HepG2 (cell line): ENCODE measurements at regions not wholly inside any gene's neighbourhood (a gene's known extent, or its start where the extent isn't known, plus 50 kb on each side); places are given as distances from the start of the nearest gene placed in this dataset.

Experiments
- ATAC-seq: fragments of 200-7000 bp; cut with Tn5 transposase; 3 replicates; pipeline ENCODE4 v1.9.1; 2020; ENCODE audit warnings: mild to moderate bottlenecking, moderate library complexity
- BruUV-seq: library from RNA; stranded (reverse); fragments of 400-500 nt; replicated peaks from 2 replicates; lab custom pipeline; 2021; lab: Mats Ljungman, UMichigan
- CTCF ChIA-PET: fragments of 300-600 bp; formaldehyde crosslinking; extraction: SDS; loops from one replicate; lab custom pipeline; 2021; ENCODE audit warnings: low total read pairs, inconsistent platforms, low intra/inter-chr PET ratio; lab: Yijun Ruan, JAX
- POLR2A ChIA-PET: fragments of 350-600 bp; sonication (Branson Sonifier 250); formaldehyde crosslinking; loops from one replicate; lab custom pipeline; 2020; ENCODE audit warnings: antibody characterized with exemption, inconsistent platforms; lab: Yijun Ruan, JAX
- DNase-seq: peaks from one replicate; pipeline ENCODE4 v3.0.0-alpha.2; 2015; ENCODE audit warnings: low spot score
- FAIRE-seq: peaks from 3 replicates; lab custom pipeline; 2011; peaks lifted over from hg19 to GRCh38; lab: Jason Lieb, UNC
- H2AFZ ChIP-seq: one replicate; pipeline ENCODE4 v1.6.1; 2011; ENCODE audit warnings: low read length, inconsistent platforms
- H3K27ac ChIP-seq: fragments of 300-600 bp; 3 replicates; pipeline ENCODE4 v1.8.0; 2011; ENCODE audit warnings: mixed run types, mild to moderate bottlenecking, mixed read lengths, low read length, inconsistent platforms; ENCODE audit not compliant: insufficient read depth; ENCODE audit errors: extremely low read length
- H3K27me3 ChIP-seq, 2 experiments: fragments of 200-600 bp in 1 of 2; 2 replicates in 1 of 2; 3 replicates in 1 of 2; pipeline versions ENCODE4 v1.6.0 to v1.8.0; 2011; ENCODE audit warnings: low read length in 2 of 2, mild to moderate bottlenecking in 2 of 2, moderate library complexity in 2 of 2, inconsistent platforms in 1 of 2; ENCODE audit not compliant: insufficient read depth in 2 of 2, control insufficient read depth in 1 of 2
- H3K36me3 ChIP-seq, 2 experiments: fragments of 200-600 bp in 1 of 2; replicated peaks in 1 of 2; 2 replicates in 1 of 2; 3 replicates in 1 of 2; pipeline versions ENCODE4 v1.5.1 to v1.8.0; 2011; ENCODE audit warnings: low read length in 2 of 2, inconsistent platforms in 1 of 2; ENCODE audit not compliant: insufficient read depth in 2 of 2, control insufficient read depth in 1 of 2
- H3K4me1 ChIP-seq: 2 replicates; pipeline ENCODE4 v1.5.1; 2012; ENCODE audit warnings: low read length, inconsistent platforms; ENCODE audit not compliant: insufficient read depth
- H3K4me2 ChIP-seq: 2 replicates; pipeline ENCODE4 v1.6.0; 2011; ENCODE audit warnings: low read depth, low read length, inconsistent platforms
- H3K4me3 ChIP-seq, 3 experiments: fragments of 200-600 bp in 1 of 3; sonication (generic), shearing (Covaris generic) in 1 of 3; replicated peaks in 1 of 3; 2 replicates each; pipeline ENCODE4 v1.5.1; 2011 to 2016; ENCODE audit warnings: low read length in 3 of 3, inconsistent platforms in 2 of 3, low read depth in 2 of 3, mild to moderate bottlenecking in 2 of 3, control low read depth in 1 of 3, mixed read lengths in 1 of 3; ENCODE audit not compliant: insufficient read depth in 1 of 3
- H3K79me2 ChIP-seq: one replicate; pipeline ENCODE4 v1.6.1; 2011; ENCODE audit warnings: low read length, inconsistent platforms; ENCODE audit not compliant: insufficient read depth
- H3K9ac ChIP-seq: 2 replicates; pipeline ENCODE4 v1.6.0; 2011; ENCODE audit warnings: mild to moderate bottlenecking, low read depth, low read length, inconsistent platforms; ENCODE audit not compliant: insufficient read depth
- H3K9me3 ChIP-seq: 2 replicates; pipeline ENCODE4 v1.5.1; 2012; ENCODE audit warnings: mild to moderate bottlenecking, low read length
- H4K20me1 ChIP-seq: 2 replicates; pipeline ENCODE4 v1.6.0; 2011; ENCODE audit warnings: inconsistent platforms, mild to moderate bottlenecking, low read length, moderate library complexity; ENCODE audit not compliant: insufficient read depth
- GPN1 ChIP-seq: sonication (generic); formaldehyde crosslinking; IDR thresholded peaks from 2 replicates; pipeline ENCODE4 v1.5.1; 2020; ENCODE audit warnings: missing genetic modification reagents, borderline replicate concordance
- PTBP1 ChIP-seq: fragments of 200-400 bp; formaldehyde crosslinking; IDR thresholded peaks from 2 replicates; pipeline ENCODE4 v1.6.1; 2018; ENCODE audit warnings: low read length, low read depth; ENCODE audit not compliant: poor library complexity, severe bottlenecking
- SP4 ChIP-seq: sonication (generic); formaldehyde crosslinking; IDR thresholded peaks from 2 replicates; pipeline ENCODE4 v1.8.1; 2023; ENCODE audit warnings: mild to moderate bottlenecking, missing genetic modification reagents
- ZBTB46 ChIP-seq: sonication (generic); formaldehyde crosslinking; IDR thresholded peaks from 2 replicates; pipeline ENCODE4 v1.4.0; 2020; ENCODE audit warnings: mild to moderate bottlenecking, missing genetic modification reagents, borderline replicate concordance
- WGBS: methylation state at CpG from one replicate; pipeline ENCODE4 v1.1.6; 2017; ENCODE audit warnings: low lambda C conversion rate; 5-methylcytosine and 5-hydroxymethylcytosine counted together
- in situ Hi-C: cut with HindIII; loops from 2 replicates; pipeline ENCODE4 v1.10.0; 2017; ENCODE audit warnings: low pct_unique_long_range_greater_than_20kb; ENCODE audit not compliant: extremely low pct_ligation_motif_present
- intact Hi-C: fragments of 100-400 bp; cut with micrococcal nuclease; formaldehyde crosslinking; loops from one replicate; pipeline ENCODE4 v1.10.0; 2022; ENCODE audit not compliant: unreplicated experiment

- DNase-seq = no peak
- BruUV-seq = no TSS peak
- ATAC-seq = no peak
- in situ Hi-C loops = no loop called here
- H3K9me3 ChIP-seq = no peaks in the 10 kb centered on the region
- no peak overlapping the region for H2AFZ ChIP-seq
- no peak overlapping the region for H3K4me3 ChIP-seq
- ChIA-PET POLR2A (no interaction called here), CTCF (no interaction called here)
- H3K4me1 ChIP-seq = no peaks in the 10 kb centered on the region
- no peaks in the 10 kb centered on the region for H4K20me1 ChIP-seq
- TF ChIP-seq PTBP1 (no peak), SP4 (no peak)
- no peaks in the 10 kb centered on the region for H3K36me3 ChIP-seq
- no peak overlapping the region for H3K9ac ChIP-seq
- FAIRE-seq = no peak
- H3K27ac ChIP-seq = no peak overlapping the region
- no peaks in the 10 kb centered on the region for H3K79me2 ChIP-seq
- intact Hi-C loops = no loop called here
- H3K27me3 ChIP-seq = no peaks in the 10 kb centered on the region; a peak in 1 of 5 replicates
- H3K4me2 ChIP-seq = no peak overlapping the region
These were observed 68.8 kb upstream of the MYO3A start for GRCh38 chr10:25865267-25865666.

- intact Hi-C loops = no loop called here
- H3K4me3 ChIP-seq = no peak overlapping the region
- H3K27me3 ChIP-seq = no peaks in the 10 kb centered on the region; a peak in 1 of 5 replicates
- in situ Hi-C loops = no loop called here
- TF ChIP-seq GPN1 (no peak), ZBTB46 (CRISPR knock-in tag) (no peak)
- H3K36me3 ChIP-seq = no peaks in the 10 kb centered on the region
- FAIRE-seq = no peak
- H3K9me3 ChIP-seq = no peaks in the 10 kb centered on the region
- no peak for DNase-seq
- H3K9ac ChIP-seq = no peak overlapping the region
- 1% methylated on average over 3 of the region's 3 CpGs for WGBS
- ATAC-seq = no peak
- no peak overlapping the region for H3K4me2 ChIP-seq
- POLR2A ChIA-PET = no interaction called here
- H4K20me1 ChIP-seq = no peaks in the 10 kb centered on the region
- no peak overlapping the region for H2AFZ ChIP-seq
- CTCF ChIA-PET = no interaction called here
- H3K79me2 ChIP-seq = no peaks in the 10 kb centered on the region
- no peak overlapping the region for H3K27ac ChIP-seq
- BruUV-seq = no TSS peak
- no peaks in the 10 kb centered on the region for H3K4me1 ChIP-seq
These were observed 66.7 kb upstream of the MYO3A start for GRCh38 chr10:25867321-25867720.
